GM19023 (cell line): ENCODE measurements at regions not wholly inside any gene's neighbourhood (a gene's known extent, or its start where the extent isn't known, plus 50 kb on each side); places are given as distances from the start of the nearest gene placed in this dataset.
"Not testable (repeated sequence)": the region's sequence is repeated elsewhere in the genome, so short reads cannot be mapped to it uniquely, and the experiment has no call there.

ENCODE experiments used
- ATAC-seq: cut with Tn5 transposase; IDR thresholded peaks from one replicate; pipeline ENCODE4 v1.9.1; 2021; ENCODE audit warnings: mild to moderate bottlenecking, moderate library complexity; ENCODE audit not compliant: unreplicated experiment

DNA sequence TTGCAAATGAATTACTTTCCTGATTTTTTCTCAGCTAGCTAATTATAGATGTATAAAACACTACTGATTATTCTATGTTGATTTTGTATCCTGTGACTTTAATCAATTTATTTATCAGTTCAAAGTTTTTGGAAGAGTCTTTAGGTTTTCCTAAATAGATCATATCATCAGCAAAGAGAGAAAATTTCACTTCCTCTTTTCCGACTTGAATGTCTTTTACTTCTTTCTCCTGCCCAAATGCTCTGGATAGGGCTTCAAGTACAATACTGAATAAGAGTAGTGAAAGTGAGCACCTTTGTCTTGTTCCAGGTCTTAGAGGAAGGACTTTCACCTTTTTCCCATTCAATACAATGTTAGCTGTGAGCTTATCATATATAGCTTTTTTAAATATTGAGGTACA is 417.9 kb downstream of the PDGFC start:
- ATAC-seq = no peak

- ATAC-seq = no peak
Observed at GRCh38 chr4:156547891-156548290, 423.7 kb downstream of the PDGFC start.

DNA sequence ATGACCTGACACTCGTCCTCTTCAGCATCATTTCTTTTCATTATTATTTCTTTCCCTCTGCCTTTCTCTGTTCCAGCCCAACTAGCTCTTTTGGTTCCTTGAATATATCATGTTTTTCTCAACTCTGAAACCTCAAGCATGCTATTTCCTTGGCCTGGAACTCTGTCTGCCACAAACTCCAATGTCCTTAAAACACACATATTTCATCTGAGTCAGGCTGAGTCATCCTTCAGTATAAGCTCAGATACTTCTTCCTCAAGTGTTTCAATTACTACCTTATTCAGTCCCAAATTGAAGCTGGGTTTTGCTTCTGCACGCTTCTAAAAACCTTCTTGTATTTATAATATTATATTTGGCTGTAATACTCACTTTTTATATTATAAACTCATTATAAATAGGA is 424.2 kb downstream of the PDGFC start:
- ATAC-seq = no peak

GRCh38 chr4:156545003-156545785 is 426.4 kb downstream of the PDGFC start:
- ATAC-seq = no peak

DNA sequence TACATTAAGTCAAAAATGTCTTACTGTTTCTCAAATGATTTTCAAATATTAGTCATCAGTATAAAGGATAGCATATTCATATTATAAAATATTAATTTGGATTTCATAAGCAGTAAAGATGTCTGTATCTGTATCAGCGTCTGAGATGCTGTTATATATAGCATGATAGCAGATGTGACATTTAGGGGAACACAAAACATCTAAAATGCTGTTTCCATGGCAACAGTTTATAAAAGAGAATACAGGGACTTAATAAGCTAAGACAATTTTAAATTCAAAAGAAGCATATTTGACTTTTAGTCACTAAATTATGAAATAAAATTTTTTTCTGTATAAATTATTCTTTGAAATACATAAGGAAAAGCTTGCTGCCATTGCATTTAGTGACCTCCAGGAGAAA is 432.2 kb downstream of the PDGFC start:
- ATAC-seq = no peak

DNA sequence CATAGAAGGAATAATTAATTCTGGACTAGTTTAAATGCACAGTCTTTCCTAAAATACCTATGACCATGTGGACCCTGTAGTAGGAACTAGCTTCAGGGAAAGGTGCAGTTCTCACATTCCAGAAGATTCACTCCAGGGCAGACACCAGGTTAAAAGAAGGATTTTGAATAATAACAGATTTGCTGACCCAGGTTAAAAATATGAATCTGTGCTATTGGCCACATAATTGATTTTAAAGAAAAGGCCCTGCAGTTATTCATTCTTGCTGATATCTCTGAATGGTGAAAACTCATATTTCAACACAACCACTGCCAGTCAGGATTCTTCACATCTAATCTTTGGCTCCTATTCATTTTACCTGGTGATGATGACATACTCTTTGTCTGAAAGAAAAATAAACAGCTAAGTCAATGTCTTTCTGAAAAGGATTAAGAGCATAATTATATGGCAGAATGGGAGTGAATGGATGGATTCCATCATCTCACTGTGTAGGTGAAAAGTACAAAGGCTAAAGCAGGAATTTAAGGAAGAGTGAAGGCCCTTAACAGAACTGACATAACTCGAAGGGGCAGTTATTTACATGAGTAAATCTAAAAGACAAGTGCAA is 432.8 kb downstream of the PDGFC start:
- no peak for ATAC-seq

DNA sequence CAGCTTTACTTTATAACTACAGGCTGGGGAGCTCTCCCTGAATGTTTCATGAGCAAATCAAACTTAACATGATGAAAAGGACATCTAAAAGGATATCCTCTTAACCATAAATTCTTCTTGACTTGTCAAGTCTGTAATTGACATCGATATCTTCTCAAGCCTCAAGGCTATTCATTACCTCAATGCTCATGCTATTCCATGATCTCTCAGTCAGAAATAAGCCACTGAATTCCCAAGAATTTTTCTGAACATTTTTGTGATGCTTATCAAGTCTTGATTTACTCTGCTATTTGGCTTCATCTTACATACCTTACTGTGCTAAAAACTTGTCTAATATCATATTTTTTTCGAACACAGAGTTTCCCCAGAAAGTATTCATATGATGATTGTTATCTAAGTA is 433.4 kb downstream of the PDGFC start:
- no peak for ATAC-seq

DNA sequence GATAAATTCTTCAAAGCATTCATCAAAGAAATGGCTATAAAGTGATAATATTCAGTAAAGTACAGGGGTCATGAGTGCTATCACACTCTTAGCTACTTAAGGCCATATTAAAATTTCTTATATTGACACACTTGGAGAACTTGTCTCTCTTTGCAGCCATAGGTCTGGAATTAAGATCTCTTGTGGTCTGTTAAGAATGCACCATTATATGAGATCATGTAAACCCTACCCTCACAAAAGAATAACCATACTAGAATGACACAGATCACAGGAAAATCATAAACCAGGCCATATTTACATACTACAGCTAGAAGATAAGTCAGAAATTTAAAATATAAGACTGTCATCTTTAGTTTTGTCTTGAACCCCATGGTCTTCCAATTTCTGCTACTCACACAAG is 434.3 kb downstream of the PDGFC start:
- no peak for ATAC-seq

- ATAC-seq = no peak
Observed at GRCh38 chr4:156536661-156537060, 434.9 kb downstream of the PDGFC start.

GRCh38 chr4:156534205-156534604 is 437.4 kb downstream of the PDGFC start:
- ATAC-seq = no peak

GRCh38 chr4:156528216-156528615 is 443.4 kb downstream of the PDGFC start:
- ATAC-seq = no peak

- ATAC-seq = no peak
Observed at GRCh38 chr4:156527237-156527993, 444.2 kb downstream of the PDGFC start.

- no peak for ATAC-seq
Observed at GRCh38 chr4:156523991-156524390, 447.6 kb downstream of the PDGFC start.

GRCh38 chr4:156523492-156523891 is 448.1 kb downstream of the PDGFC start:
- no peak for ATAC-seq

DNA sequence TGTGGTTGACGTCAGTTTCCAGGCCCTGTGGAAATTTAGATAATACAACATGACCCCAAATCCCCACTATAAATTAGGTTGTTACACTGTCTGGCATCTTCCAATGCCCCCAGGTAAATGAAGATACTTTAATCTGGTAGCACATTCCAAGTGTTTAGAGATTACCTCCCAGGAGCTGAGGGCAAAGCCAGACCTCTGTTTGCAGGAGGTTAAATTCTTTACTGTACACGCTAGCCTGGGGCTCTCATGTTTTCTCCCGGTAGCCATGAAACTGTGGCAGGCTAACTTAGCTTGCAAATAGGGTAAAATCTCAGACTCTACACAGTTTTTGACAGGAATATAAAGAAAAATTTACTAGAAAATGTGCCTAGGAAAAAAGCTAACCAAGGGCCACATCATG is 450.0 kb downstream of the PDGFC start:
- no peak for ATAC-seq

DNA sequence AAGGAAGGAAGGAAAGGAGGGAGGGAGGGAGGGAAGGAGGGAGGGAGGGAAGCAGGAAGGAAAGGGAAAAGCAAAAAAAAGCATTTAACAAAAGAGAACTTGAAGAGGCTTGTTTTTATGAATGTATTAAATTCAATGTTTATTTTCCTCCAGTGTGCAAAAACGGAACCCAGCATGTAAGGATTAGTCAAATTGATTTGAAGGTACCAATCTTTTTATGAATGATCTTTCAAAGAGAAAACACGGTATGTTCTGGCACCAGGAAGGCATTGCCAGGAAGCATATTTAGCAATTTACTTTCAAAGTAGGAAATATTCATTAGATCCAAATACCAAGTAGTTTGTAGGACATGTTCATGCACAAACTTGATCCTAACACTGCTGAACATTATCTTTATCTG is 453.6 kb downstream of the PDGFC start:
- no peak for ATAC-seq

- no peak for ATAC-seq
Observed at GRCh38 chr4:156517546-156517945, 454.1 kb downstream of the PDGFC start.

DNA sequence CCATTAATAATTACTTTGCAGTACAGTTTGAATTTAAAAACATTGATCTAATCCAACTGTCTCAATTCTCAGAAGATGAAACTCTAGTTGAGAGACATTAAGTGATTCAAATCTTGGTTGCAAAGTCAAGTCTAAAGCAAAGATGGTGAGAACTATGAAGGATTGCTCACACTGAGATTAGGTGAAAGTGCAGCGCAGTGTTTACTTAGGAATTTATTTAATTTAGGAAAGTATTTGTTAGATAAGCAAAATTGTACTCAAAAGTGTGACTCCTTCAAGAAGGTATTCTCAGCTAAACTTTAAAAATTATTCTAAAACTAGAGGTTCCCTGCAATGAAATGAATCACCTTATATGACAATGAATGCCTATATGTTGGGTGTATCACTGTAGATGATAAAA is 454.9 kb downstream of the PDGFC start:
- ATAC-seq = no peak

- ATAC-seq = no peak
Observed at GRCh38 chr4:156515295-156515694, 456.3 kb downstream of the PDGFC start.

DNA sequence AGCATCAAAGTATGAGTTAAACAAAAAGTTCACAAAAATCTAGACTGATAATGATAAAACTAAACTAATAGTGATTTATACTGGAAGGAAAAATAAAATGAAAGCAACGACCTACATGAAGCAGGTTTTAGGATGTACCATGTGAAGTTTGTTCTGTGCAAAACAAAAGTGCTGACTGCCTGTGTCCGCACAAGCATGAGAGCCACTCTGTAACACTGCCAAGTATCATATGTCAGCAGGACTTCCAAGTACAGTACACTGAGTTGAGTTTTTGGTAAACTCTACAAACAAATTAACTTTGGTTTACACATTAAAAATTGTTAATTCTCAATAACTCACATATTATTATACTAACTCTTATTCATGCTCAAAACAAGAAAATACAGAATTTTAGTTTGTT is 459.0 kb downstream of the PDGFC start:
- ATAC-seq = no peak

GRCh38 chr4:156509921-156510320 is 461.7 kb downstream of the PDGFC start:
- not testable (repeated sequence) for ATAC-seq

GRCh38 chr4:156505341-156505955 is 466.2 kb downstream of the PDGFC start:
- no peak for ATAC-seq
